ENCODE measurements at regions not wholly inside any gene's neighbourhood (a gene's known extent, or its start where the extent isn't known, plus 50 kb on each side); places are given as distances from the start of the nearest gene placed in this dataset.

GRCh38 chr5:173781432-173781815 lies 106.7 kb upstream of the CPEB4 start:
- TF ChIP-seq CTCF (IDR thresholded peaks at IDR 0.05; ENCODE audit: poor library complexity) (no peak), EZH2phosphoT487 (IDR thresholded peaks at IDR 0.05; ENCODE audit: low read depth, severe bottlenecking, unreplicated experiment) (no peak), EZH2 (IDR thresholded peaks at IDR 0.05; ENCODE audit: borderline replicate concordance) (no peak)

Data from hepatocyte (in vitro differentiated cells).